ENCODE measurements at regions not wholly inside any gene's neighbourhood (a gene's known extent, or its start where the extent isn't known, plus 50 kb on each side); places are given as distances from the start of the nearest gene placed in this dataset.

DNA sequence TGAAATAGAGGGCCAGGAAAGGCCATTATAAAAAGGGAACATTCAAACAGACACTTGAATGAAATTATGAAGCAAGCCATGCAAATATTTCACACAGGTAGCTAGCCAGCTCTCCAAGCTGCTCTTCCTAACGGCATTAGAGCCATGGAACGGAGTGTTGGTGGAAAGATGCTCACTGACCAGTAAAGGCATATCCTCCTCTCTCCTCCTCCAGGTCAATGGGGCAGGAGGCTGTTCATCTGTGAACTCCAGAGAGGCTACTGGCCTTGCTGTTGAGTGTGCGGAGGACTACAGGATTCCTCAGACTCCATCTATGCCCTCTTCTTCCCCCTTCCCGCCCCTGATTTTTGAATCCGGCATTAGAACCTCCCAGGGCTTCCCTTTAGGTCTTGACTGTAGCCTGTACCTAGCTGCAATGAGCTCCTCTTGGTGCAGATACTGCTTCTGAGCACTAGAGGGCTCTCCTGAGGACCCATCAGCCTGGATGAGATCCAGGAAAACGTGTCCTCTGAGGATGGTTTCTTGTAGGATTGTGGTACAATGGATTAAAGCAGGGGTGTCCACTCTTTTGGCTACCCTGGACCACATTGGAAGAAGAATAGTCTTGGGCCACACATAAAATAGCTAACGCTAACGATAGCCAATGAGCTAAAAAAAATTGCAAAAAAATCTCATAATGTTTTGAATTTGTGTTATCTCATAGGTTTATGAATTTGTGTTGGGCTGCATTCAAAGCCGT, 162.2 kb downstream of the SREK1 start:
- H3K36me3 ChIP-seq (ENCODE audit: control insufficient read depth, insufficient read depth, low read length) = no peaks in the 10 kb centered on the region
- H3K4me1 ChIP-seq (ENCODE audit: control insufficient read depth, insufficient read depth, low read length, poor library complexity, severe bottlenecking) = no peaks in the 10 kb centered on the region
- no peaks in the 10 kb centered on the region for H3K9me3 ChIP-seq (ENCODE audit: control insufficient read depth, low read length)
- H3K27ac ChIP-seq (ENCODE audit: low read depth, low read length, severe bottlenecking) = no peak overlapping the region
- H3K4me3 ChIP-seq (ENCODE audit: extremely low read depth, insufficient read depth, low read length, poor library complexity, severe bottlenecking) = no peak overlapping the region
- WGBS, 2 experiments (ENCODE audit: insufficient coverage in 2 of 2) = 37 to 41% methylated on average over 3 to 4 of the region's 9 CpGs

DNA sequence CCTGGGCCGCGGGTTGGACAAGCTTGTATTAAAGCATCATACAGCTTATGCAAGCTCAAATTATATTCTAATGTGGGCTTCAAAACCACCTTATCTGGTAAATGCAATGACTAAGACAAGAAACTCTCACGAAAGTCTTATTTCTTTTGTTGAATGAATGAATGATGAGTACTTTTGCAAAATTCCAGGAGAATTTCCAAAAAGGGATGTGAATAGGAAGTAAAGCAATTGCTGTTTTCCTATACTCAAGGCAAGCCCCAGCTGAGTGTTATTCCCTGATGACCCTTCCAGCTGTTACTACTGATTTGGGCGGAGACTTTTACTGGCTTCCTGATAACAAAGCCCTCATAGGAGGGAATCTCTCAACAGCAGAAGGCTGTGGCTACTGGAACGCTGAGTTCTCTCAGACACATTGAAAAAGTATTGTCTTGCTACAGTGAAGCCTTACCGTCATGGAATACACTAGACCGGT, 162.8 kb downstream of the SREK1 start:
- no peak overlapping the region for H3K4me3 ChIP-seq (ENCODE audit: extremely low read depth, insufficient read depth, low read length, poor library complexity, severe bottlenecking)
- no peaks in the 10 kb centered on the region for H3K9me3 ChIP-seq (ENCODE audit: control insufficient read depth, low read length)
- H3K27ac ChIP-seq (ENCODE audit: low read depth, low read length, severe bottlenecking) = no peak overlapping the region
- WGBS, 2 experiments (ENCODE audit: insufficient coverage in 2 of 2) = 81 to 87% methylated on average over 4 of the region's 7 CpGs
- H3K36me3 ChIP-seq (ENCODE audit: control insufficient read depth, insufficient read depth, low read length) = no peaks in the 10 kb centered on the region
- no peaks in the 10 kb centered on the region for H3K4me1 ChIP-seq (ENCODE audit: control insufficient read depth, insufficient read depth, low read length, poor library complexity, severe bottlenecking)

DNA sequence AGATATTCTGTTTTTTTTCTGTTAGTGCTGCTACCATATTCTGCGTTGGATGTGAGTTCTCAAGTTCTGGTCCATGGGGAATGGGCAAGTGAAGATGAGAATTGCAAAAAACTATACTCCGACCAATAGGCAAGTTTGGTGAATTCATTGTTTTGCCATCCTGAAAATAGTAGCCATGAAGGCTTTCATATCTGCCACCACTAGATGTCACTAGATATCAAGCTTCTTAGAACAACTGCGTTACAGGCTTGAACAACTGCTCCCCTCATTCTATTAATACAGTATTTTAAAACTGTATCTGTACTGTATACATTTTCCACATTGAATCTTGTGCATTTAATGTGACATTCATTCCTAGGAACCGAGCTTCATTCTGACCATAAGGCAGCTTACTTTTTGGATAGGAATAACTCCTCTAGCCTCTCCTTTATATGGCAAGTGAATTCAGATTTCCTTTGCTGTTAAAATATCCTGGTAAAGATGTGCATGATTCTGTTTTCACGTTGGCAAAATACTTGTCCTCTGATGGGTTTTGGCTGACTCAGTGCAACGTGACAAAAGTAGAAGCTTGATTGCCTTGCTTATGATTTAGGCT, 163.6 kb downstream of the SREK1 start:
- no peaks in the 10 kb centered on the region for H3K9me3 ChIP-seq (ENCODE audit: control insufficient read depth, low read length)
- H3K4me1 ChIP-seq (ENCODE audit: control insufficient read depth, insufficient read depth, low read length, poor library complexity, severe bottlenecking) = no peaks in the 10 kb centered on the region
- WGBS, 2 experiments (ENCODE audit: insufficient coverage in 2 of 2) = 31 to 36% methylated on average over 3 to 4 of the region's 6 CpGs
- H3K4me3 ChIP-seq (ENCODE audit: extremely low read depth, insufficient read depth, low read length, poor library complexity, severe bottlenecking) = no peak overlapping the region
- H3K36me3 ChIP-seq (ENCODE audit: control insufficient read depth, insufficient read depth, low read length) = no peaks in the 10 kb centered on the region
- H3K27ac ChIP-seq (ENCODE audit: low read depth, low read length, severe bottlenecking) = no peak overlapping the region

DNA sequence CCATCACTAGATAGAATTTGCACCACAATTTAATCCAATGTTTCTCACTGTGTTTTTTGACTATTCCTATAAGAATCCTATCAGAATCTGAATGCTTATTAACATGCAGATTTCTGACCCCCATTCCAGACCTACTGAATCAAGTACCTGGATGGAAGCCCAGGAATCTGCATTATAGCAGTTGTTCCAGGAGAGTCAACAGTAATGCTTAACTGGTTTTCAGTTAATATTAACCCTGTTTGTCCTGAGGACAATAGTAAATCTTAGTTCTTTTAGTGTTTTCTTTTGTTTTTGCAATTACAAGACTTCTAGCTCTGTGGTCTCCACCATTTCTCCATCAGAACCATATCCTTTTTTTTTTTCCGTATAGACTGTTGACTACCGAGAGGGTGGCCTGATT, 168.2 kb downstream of the SREK1 start:
- 92% methylated on average over 2 of the region's 2 CpGs; no CpG with 5 or more reads in 1 of the 2 experiments for WGBS, 2 experiments (ENCODE audit: insufficient coverage in 2 of 2)
- H3K9me3 ChIP-seq (ENCODE audit: control insufficient read depth, low read length) = peaks cover 6% of the 10 kb centered on the region
- no peak overlapping the region for H3K27ac ChIP-seq (ENCODE audit: low read depth, low read length, severe bottlenecking)
- H3K4me3 ChIP-seq (ENCODE audit: extremely low read depth, insufficient read depth, low read length, poor library complexity, severe bottlenecking) = no peak overlapping the region
- H3K36me3 ChIP-seq (ENCODE audit: control insufficient read depth, insufficient read depth, low read length) = no peaks in the 10 kb centered on the region
- H3K4me1 ChIP-seq (ENCODE audit: control insufficient read depth, insufficient read depth, low read length, poor library complexity, severe bottlenecking) = no peaks in the 10 kb centered on the region

DNA sequence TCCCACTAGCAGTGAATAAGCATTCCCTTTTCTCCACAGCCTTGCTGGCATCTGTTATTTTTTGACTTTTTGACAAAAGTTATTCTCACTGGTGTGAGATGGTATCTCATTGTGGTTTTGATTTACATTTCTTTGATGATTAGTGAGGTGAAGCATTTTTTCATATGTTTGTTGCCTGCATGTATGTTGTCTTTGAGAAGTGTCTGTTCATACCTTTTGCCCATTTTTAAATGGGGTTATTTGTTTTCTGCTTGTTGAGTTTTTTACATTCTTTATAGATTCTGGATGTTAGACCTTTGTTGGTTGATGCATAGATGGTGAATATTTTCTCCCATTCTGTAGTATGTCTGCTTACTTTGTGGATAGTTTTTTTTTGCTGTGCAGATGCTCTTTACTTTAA, 171.7 kb downstream of the SREK1 start:
- Histone ChIP-seq H3K4me1 (ENCODE audit: control insufficient read depth, insufficient read depth, low read length, poor library complexity, severe bottlenecking) (no peaks in the 10 kb centered on the region), H3K36me3 (ENCODE audit: control insufficient read depth, insufficient read depth, low read length) (no peaks in the 10 kb centered on the region), H3K4me3 (ENCODE audit: extremely low read depth, insufficient read depth, low read length, poor library complexity, severe bottlenecking) (no peak overlapping the region), H3K9me3 (ENCODE audit: control insufficient read depth, low read length) (peaks cover 6% of the 10 kb centered on the region), H3K27ac (ENCODE audit: low read depth, low read length, severe bottlenecking) (no peak overlapping the region)

DNA sequence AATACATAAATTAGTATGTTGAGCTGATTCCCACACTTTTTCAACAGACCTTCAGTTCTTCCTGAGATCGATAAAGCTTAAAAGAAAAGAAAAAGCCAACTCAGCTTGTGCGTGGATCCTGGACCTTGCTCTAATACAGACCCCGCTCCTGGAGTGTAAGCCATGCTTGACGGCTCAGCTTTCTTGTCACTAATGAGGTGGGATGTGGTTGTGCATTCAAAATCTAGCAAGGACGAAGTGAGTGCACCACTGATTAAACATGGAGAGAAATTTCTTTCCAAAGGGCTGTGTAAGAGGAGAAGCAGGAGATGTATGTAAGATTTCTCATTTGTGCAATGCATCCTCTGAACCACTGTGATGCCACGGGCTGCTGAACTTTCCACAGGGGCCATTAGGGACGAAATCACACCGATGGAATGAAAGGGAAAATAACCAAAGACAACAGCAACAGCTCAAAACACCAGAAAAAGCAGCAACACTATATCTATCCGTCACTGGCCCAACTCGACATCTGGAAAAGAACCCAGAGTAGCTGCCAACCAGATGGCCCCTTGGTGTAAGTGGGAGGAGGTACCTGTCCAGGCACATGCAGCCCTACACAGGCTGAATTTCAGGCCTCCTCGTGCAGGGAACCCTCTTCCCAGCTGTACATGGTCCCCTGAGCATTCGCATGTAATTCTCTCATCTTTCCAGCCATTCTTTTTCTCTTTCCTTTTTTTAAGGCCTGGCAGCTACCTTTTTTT, 178.9 kb downstream of the SREK1 start:
- Histone ChIP-seq H3K4me3 (ENCODE audit: extremely low read depth, insufficient read depth, low read length, poor library complexity, severe bottlenecking) (no peak overlapping the region), H3K27ac (ENCODE audit: low read depth, low read length, severe bottlenecking) (no peak overlapping the region), H3K4me1 (ENCODE audit: control insufficient read depth, insufficient read depth, low read length, poor library complexity, severe bottlenecking) (no peaks in the 10 kb centered on the region), H3K9me3 (ENCODE audit: control insufficient read depth, low read length) (no peaks in the 10 kb centered on the region), H3K36me3 (ENCODE audit: control insufficient read depth, insufficient read depth, low read length) (no peaks in the 10 kb centered on the region)
- WGBS, 2 experiments (ENCODE audit: insufficient coverage in 2 of 2) = 81 to 89% methylated on average over 7 to 10 of the region's 12 CpGs

DNA sequence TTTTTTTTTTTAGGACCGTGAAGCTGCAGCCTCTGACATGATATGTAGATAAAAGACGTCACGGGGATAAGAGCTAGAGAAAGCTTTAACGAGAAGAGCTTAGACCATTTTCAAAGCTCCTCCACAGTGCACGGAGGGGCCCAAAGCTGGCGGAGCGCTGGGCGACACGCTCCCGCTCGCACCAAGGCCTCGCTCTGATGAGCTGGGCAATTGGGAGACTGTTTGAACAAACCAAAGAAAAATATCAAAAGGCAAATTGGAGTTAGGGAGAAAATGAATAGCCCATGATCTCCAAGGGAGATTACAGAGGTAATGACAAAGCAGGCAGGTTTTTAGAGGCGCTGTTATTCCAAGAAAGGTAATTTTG, 179.4 kb downstream of the SREK1 start:
- WGBS, 2 experiments (ENCODE audit: insufficient coverage in 2 of 2) = 71 to 95% methylated on average over 4 to 5 of the region's 13 CpGs
- Histone ChIP-seq H3K4me3 (ENCODE audit: extremely low read depth, insufficient read depth, low read length, poor library complexity, severe bottlenecking) (no peak overlapping the region), H3K36me3 (ENCODE audit: control insufficient read depth, insufficient read depth, low read length) (no peaks in the 10 kb centered on the region), H3K9me3 (ENCODE audit: control insufficient read depth, low read length) (no peaks in the 10 kb centered on the region), H3K27ac (ENCODE audit: low read depth, low read length, severe bottlenecking) (no peak overlapping the region), H3K4me1 (ENCODE audit: control insufficient read depth, insufficient read depth, low read length, poor library complexity, severe bottlenecking) (no peaks in the 10 kb centered on the region)

DNA sequence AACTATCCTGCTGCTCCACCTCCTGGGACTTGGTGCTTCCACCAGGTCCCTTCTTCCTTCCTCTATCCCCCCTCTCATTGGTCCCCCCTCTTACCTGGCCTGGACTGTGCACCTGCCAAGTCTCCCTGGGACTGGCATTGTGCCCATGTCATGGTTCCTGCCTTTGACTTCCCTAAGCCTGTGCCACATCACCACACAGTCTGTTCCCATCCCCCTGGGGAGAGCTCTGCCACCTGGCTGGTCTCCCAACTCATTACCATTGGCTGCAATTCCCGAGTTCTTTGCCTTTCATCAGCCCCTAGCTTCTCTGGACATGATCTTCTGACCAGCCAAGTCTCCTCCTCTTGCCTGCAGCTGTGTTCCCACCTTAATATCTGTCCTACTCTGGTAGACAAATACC, 180.3 kb downstream of the SREK1 start:
- Histone ChIP-seq H3K36me3 (ENCODE audit: control insufficient read depth, insufficient read depth, low read length) (no peaks in the 10 kb centered on the region), H3K4me3 (ENCODE audit: extremely low read depth, insufficient read depth, low read length, poor library complexity, severe bottlenecking) (no peak overlapping the region), H3K9me3 (ENCODE audit: control insufficient read depth, low read length) (no peaks in the 10 kb centered on the region), H3K4me1 (ENCODE audit: control insufficient read depth, insufficient read depth, low read length, poor library complexity, severe bottlenecking) (no peaks in the 10 kb centered on the region), H3K27ac (ENCODE audit: low read depth, low read length, severe bottlenecking) (no peak overlapping the region)
- 58 to 71% methylated on average over 1 of the region's 1 CpG for WGBS, 2 experiments (ENCODE audit: insufficient coverage in 2 of 2)

DNA sequence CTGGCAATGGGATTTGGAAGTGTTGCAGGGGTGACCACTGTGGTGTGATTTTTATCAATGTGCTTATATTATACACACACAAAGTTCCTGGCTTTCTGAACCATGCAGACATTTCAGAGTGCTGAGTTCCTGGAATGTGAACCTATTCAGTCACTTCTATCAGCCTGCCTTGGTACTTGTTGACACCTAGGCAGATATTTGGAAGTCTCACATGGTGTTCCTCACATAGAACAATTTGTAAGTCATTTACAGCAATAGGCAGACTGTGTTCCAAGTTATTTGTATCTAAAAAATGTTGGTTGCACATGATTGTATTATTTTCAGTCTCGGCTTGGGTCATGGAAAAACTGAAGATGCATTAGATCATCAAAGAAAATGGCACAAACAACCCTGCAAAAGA, 182.2 kb downstream of the SREK1 start:
- Histone ChIP-seq H3K4me3 (ENCODE audit: extremely low read depth, insufficient read depth, low read length, poor library complexity, severe bottlenecking) (no peak overlapping the region), H3K9me3 (ENCODE audit: control insufficient read depth, low read length) (no peaks in the 10 kb centered on the region), H3K4me1 (ENCODE audit: control insufficient read depth, insufficient read depth, low read length, poor library complexity, severe bottlenecking) (no peaks in the 10 kb centered on the region), H3K27ac (ENCODE audit: low read depth, low read length, severe bottlenecking) (no peak overlapping the region), H3K36me3 (ENCODE audit: control insufficient read depth, insufficient read depth, low read length) (no peaks in the 10 kb centered on the region)
- 83 to 86% methylated on average over 1 of the region's 1 CpG for WGBS, 2 experiments (ENCODE audit: insufficient coverage in 2 of 2)

DNA sequence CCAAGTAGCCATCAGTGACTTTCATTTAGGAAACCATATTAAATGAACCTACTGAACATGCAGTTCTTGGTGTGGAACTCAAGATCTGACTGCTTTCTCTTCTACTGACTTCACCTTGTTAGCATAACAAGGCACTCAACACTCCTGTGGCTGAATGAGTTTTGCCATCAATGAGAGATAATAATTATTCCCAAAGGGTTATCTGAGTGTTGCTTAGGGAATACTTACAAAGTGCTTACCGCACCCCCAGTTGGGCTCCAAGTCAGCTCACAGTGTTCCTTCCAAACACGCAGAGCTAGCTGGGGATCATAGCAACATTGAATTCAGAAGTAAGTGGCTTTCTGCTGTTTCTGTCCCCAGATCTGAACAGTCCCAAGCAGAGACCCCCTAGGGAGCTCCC, 182.9 kb downstream of the SREK1 start:
- H3K27ac ChIP-seq (ENCODE audit: low read depth, low read length, severe bottlenecking) = no peak overlapping the region
- H3K4me1 ChIP-seq (ENCODE audit: control insufficient read depth, insufficient read depth, low read length, poor library complexity, severe bottlenecking) = no peaks in the 10 kb centered on the region
- no peaks in the 10 kb centered on the region for H3K36me3 ChIP-seq (ENCODE audit: control insufficient read depth, insufficient read depth, low read length)
- 94 to 100% methylated on average over 2 of the region's 2 CpGs for WGBS, 2 experiments (ENCODE audit: insufficient coverage in 2 of 2)
- H3K9me3 ChIP-seq (ENCODE audit: control insufficient read depth, low read length) = no peaks in the 10 kb centered on the region
- no peak overlapping the region for H3K4me3 ChIP-seq (ENCODE audit: extremely low read depth, insufficient read depth, low read length, poor library complexity, severe bottlenecking)

DNA sequence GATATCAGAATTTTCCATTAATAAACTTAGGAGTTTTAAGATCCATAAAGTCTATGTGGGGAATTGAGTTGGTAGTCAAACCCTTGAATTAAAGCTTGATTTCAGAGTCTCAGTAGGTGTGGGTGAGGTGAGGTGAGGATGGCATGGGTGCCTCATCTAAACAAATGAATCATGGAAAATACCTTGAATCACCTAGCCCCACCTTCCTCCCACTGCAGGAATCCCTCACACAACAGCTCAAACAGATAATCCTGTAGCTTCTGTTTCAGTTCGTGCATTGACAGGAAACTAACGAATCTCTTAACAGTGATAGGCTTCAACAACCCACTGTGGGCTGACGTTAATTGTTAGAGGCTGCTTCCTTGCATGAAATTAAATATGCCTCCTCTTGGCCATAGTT, 185.0 kb downstream of the SREK1 start:
- Histone ChIP-seq H3K36me3 (ENCODE audit: control insufficient read depth, insufficient read depth, low read length) (no peaks in the 10 kb centered on the region), H3K4me1 (ENCODE audit: control insufficient read depth, insufficient read depth, low read length, poor library complexity, severe bottlenecking) (no peaks in the 10 kb centered on the region), H3K4me3 (ENCODE audit: extremely low read depth, insufficient read depth, low read length, poor library complexity, severe bottlenecking) (no peak overlapping the region), H3K9me3 (ENCODE audit: control insufficient read depth, low read length) (no peaks in the 10 kb centered on the region), H3K27ac (ENCODE audit: low read depth, low read length, severe bottlenecking) (no peak overlapping the region)
- WGBS, 2 experiments (ENCODE audit: insufficient coverage in 2 of 2) = 93 to 94% methylated on average over 3 of the region's 3 CpGs
